H1 (cell line): ENCODE measurements at regions not wholly inside any gene's neighbourhood (a gene's known extent, or its start where the extent isn't known, plus 50 kb on each side); places are given as distances from the start of the nearest gene placed in this dataset.

Source experiments
- CTCF ChIA-PET: fragments of 300-600 bp; sonication (Branson Sonifier 250); formaldehyde crosslinking; loops from one replicate; lab custom pipeline; 2021; ENCODE audit not compliant: partially characterized antibody; lab: Charles Lee
- POLR2A ChIA-PET: fragments of 300-600 bp; sonication (Branson Sonifier 250); formaldehyde crosslinking; loops from one replicate; lab custom pipeline; 2021; ENCODE audit warnings: inconsistent platforms; ENCODE audit not compliant: partially characterized antibody; lab: Charles Lee
- DNase-seq, 2 experiments: peaks; one replicate each; pipeline versions ENCODE4 v3.0.0 to v3.0.0-alpha.2; 2010 to 2022; ENCODE audit warnings: low spot score in 2 of 2, low read depth in 1 of 2, mixed read lengths in 1 of 2
- FAIRE-seq: peaks from 2 replicates; lab custom pipeline; 2011; peaks lifted over from hg19 to GRCh38; lab: Jason Lieb, UNC
- H2AFZ ChIP-seq: 2 replicates; pipeline ENCODE4 v1.8.1; 2012; ENCODE audit warnings: low read length, inconsistent platforms
- H2AK5ac ChIP-seq: 2 replicates; pipeline ENCODE4 v1.6.1; 2013; ENCODE audit warnings: low read depth, low read length
- H2BK120ac ChIP-seq: replicated peaks from 2 replicates; pipeline ENCODE3; 2013; ENCODE audit warnings: low read depth, low read length, inconsistent platforms
- H2BK12ac ChIP-seq: 2 replicates; pipeline ENCODE4 v1.6.1; 2013; ENCODE audit warnings: low read depth, low read length
- H2BK15ac ChIP-seq: 2 replicates; pipeline ENCODE4 v1.6.1; 2013; ENCODE audit warnings: low read length
- H2BK20ac ChIP-seq: 2 replicates; pipeline ENCODE4 v1.6.1; 2013; ENCODE audit warnings: low read length
- H2BK5ac ChIP-seq: 2 replicates; pipeline ENCODE4 v1.6.1; 2013; ENCODE audit warnings: low read depth, low read length
- H3K14ac ChIP-seq: 2 replicates; pipeline ENCODE4 v1.6.1; 2013; ENCODE audit warnings: inconsistent platforms; ENCODE audit not compliant: insufficient read length
- H3K18ac ChIP-seq: 2 replicates; pipeline ENCODE4 v1.6.1; 2013; ENCODE audit warnings: low read length; ENCODE audit errors: extremely low read depth
- H3K23ac ChIP-seq: 2 replicates; pipeline ENCODE4 v1.6.1; 2013; ENCODE audit warnings: inconsistent platforms; ENCODE audit not compliant: insufficient read length
- H3K23me2 ChIP-seq: 2 replicates; pipeline ENCODE4 v1.6.1; 2013; ENCODE audit warnings: low read depth, low read length
- H3K27ac ChIP-seq: 2 replicates; pipeline ENCODE4 v1.6.1; 2011; ENCODE audit warnings: low read depth, low read length, inconsistent platforms
- H3K27me3 ChIP-seq, 4 experiments: replicated peaks in 1 of 4; 1 replicate in 1 of 4; 2 replicates in 3 of 4; pipeline versions ENCODE4 v1.6.1 to v1.8.1; 2011 to 2013; ENCODE audit warnings: low read length in 3 of 4, mild to moderate bottlenecking in 3 of 4, inconsistent platforms in 2 of 4, mixed read lengths in 2 of 4, moderate library complexity in 1 of 4; ENCODE audit not compliant: control insufficient read depth in 3 of 4, insufficient read depth in 3 of 4; ENCODE audit errors: extremely low read depth in 1 of 4
- H3K36me3 ChIP-seq, 4 experiments: 2 replicates each; pipeline versions ENCODE4 v1.6.1 to v1.8.1; 2011 to 2013; ENCODE audit warnings: mild to moderate bottlenecking in 4 of 4, low read length in 3 of 4, moderate library complexity in 2 of 4, control low read depth in 1 of 4, inconsistent platforms in 1 of 4; ENCODE audit not compliant: insufficient read depth in 4 of 4, control insufficient read depth in 2 of 4
- H3K4ac ChIP-seq: replicated peaks from 2 replicates; pipeline ENCODE3; 2013; ENCODE audit warnings: low read length, low read depth, mixed read lengths, inconsistent platforms; ENCODE audit not compliant: insufficient read length
- H3K4me1 ChIP-seq, 4 experiments: replicated peaks in 1 of 4; 1 replicate in 1 of 4; 2 replicates in 3 of 4; pipeline versions ENCODE4 v1.6.1 to v1.8.1; 2011 to 2013; ENCODE audit warnings: low read length in 3 of 4, inconsistent platforms in 2 of 4, mixed read lengths in 1 of 4; ENCODE audit not compliant: insufficient read depth in 4 of 4, control insufficient read depth in 3 of 4
- H3K4me2 ChIP-seq, 2 experiments: 2 replicates each; pipeline versions ENCODE4 v1.6.1 to v1.8.1; 2011 to 2013; ENCODE audit warnings: low read depth in 2 of 2, low read length in 2 of 2, control low read depth in 1 of 2, inconsistent platforms in 1 of 2, mild to moderate bottlenecking in 1 of 2; ENCODE audit not compliant: insufficient read depth in 1 of 2
- H3K4me3 ChIP-seq, 4 experiments: fragments of 200-600, 300-600 bp in 1 of 4; sonication (generic), shearing (Covaris generic), sonication (Bioruptor Twin) in 1 of 4; 2 replicates each; pipeline versions ENCODE4 v1.5.1 to v1.8.1; 2011 to 2016; ENCODE audit warnings: low read length in 4 of 4, low read depth in 3 of 4, control low read depth in 2 of 4, inconsistent platforms in 2 of 4, mild to moderate bottlenecking in 2 of 4, mixed read lengths in 1 of 4, moderate library complexity in 1 of 4; ENCODE audit not compliant: insufficient read depth in 2 of 4; ENCODE audit errors: extremely low read depth in 1 of 4
- H3K56ac ChIP-seq: replicated peaks from 2 replicates; pipeline ENCODE3; 2013; ENCODE audit warnings: low read depth, mild to moderate bottlenecking, mixed read lengths, low read length, inconsistent platforms; ENCODE audit not compliant: insufficient read length
- H3K79me1 ChIP-seq: 2 replicates; pipeline ENCODE4 v1.6.1; 2013; ENCODE audit warnings: low read depth, low read length, control low read depth
- H3K79me2 ChIP-seq, 2 experiments: 2 replicates each; pipeline versions ENCODE4 v1.6.1 to v1.8.1; 2012 to 2013; ENCODE audit warnings: low read length in 2 of 2, mild to moderate bottlenecking in 2 of 2, inconsistent platforms in 1 of 2; ENCODE audit not compliant: insufficient read depth in 2 of 2, control insufficient read depth in 1 of 2
- H3K9ac ChIP-seq, 4 experiments: replicated peaks in 1 of 4; 1 replicate in 1 of 4; 2 replicates in 3 of 4; pipeline versions ENCODE4 v1.6.1 to v1.8.1; 2011 to 2013; ENCODE audit warnings: low read depth in 3 of 4, low read length in 3 of 4, control low read depth in 2 of 4, mild to moderate bottlenecking in 2 of 4, moderate library complexity in 2 of 4, inconsistent platforms in 1 of 4; ENCODE audit errors: extremely low read depth in 1 of 4
- H3K9me3 ChIP-seq, 2 experiments: 2 replicates each; pipeline versions ENCODE4 v1.6.1 to v1.8.1; 2012 to 2013; ENCODE audit warnings: mild to moderate bottlenecking in 2 of 2, moderate library complexity in 2 of 2, control low read depth in 1 of 2, inconsistent platforms in 1 of 2, low read depth in 1 of 2, low read length in 1 of 2, mixed read lengths in 1 of 2; ENCODE audit not compliant: insufficient read depth in 2 of 2
- H4K20me1 ChIP-seq, 2 experiments: replicated peaks in 1 of 2; 2 replicates each; pipeline versions ENCODE3 to v1.8.1; 2011 to 2013; ENCODE audit warnings: inconsistent platforms in 2 of 2, low read length in 2 of 2, mild to moderate bottlenecking in 1 of 2; ENCODE audit not compliant: insufficient read depth in 2 of 2, control insufficient read depth in 1 of 2
- H4K5ac ChIP-seq: 2 replicates; pipeline ENCODE4 v1.6.1; 2013; ENCODE audit warnings: low read length, low read depth, mixed read lengths, inconsistent platforms; ENCODE audit not compliant: insufficient read length
- H4K8ac ChIP-seq: 2 replicates; pipeline ENCODE4 v1.8.0; 2013; ENCODE audit warnings: mild to moderate bottlenecking, moderate library complexity, low read length, inconsistent platforms; ENCODE audit not compliant: insufficient read depth; ENCODE audit errors: extremely low read depth
- H4K91ac ChIP-seq: replicated peaks from 2 replicates; pipeline ENCODE3; 2013; ENCODE audit warnings: low read length, mixed read lengths, inconsistent platforms; ENCODE audit not compliant: insufficient read length
- HDAC2 ChIP-seq, 2 experiments: fragments of 300-600 bp in 1 of 2; sonication (generic) in 1 of 2; IDR thresholded peaks; 2 replicates each; pipeline ENCODE4 v1.6.1; 2011 to 2012; ENCODE audit warnings: low read depth in 2 of 2, low read length in 2 of 2, mild to moderate bottlenecking in 2 of 2, moderate library complexity in 2 of 2, borderline replicate concordance in 1 of 2, inconsistent platforms in 1 of 2
- whole genome bisulfite sequencing, 2 experiments: shearing (Covaris generic) in 1 of 2; methylation state at CpG; one replicate each; pipeline versions ENCODE4 v1.1.6 to v1.1.7; 2013 to 2015; ENCODE audit warnings: low lambda C conversion rate in 2 of 2, mixed read lengths in 2 of 2, inconsistent platforms in 1 of 2, low coverage in 1 of 2, missing lambda C conversion rate in 1 of 2; ENCODE audit not compliant: insufficient replicate concordance in 2 of 2, insufficient coverage in 1 of 2, insufficient read length in 1 of 2; ENCODE audit errors: extremely low coverage in 1 of 2, missing lambda C conversion rate in 1 of 2; 5-methylcytosine and 5-hydroxymethylcytosine counted together

DNA sequence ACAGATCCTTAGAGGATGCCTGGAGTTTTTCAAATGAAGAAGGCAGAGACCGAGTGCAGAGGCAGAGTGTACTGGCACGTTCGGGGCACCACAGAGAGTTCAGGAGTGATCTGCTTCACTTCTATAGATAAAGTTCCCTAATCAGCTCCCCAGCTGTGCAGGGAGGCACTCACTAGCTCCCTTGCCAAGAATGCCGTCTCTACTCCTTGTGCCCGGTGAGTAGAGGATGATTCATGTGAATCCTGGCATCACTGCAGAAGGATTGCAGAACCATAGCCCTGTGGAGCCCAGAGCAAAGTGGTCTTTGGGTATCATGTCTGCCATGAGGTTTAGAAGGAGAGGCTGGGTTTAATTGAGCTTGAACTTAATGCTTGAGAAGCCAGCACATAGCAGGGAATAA lies 510.1 kb upstream of the RAB6C start:
- ChIA-PET CTCF (no interaction called here), POLR2A (no interaction called here)
- no peak for TF ChIP-seq HDAC2 (IDR thresholded peaks at IDR 0.05; ENCODE audit: borderline replicate concordance in 1 of 2, low read depth in 2 of 2, low read length in 2 of 2)
- no peak overlapping the region for H2BK12ac ChIP-seq
- no peaks in the 10 kb centered on the region for H3K27me3 ChIP-seq
- no peaks in the 10 kb centered on the region for H3K23me2 ChIP-seq
- H2BK20ac ChIP-seq = no peak overlapping the region
- H2BK120ac ChIP-seq = no peak overlapping the region
- no peaks in the 10 kb centered on the region for H3K79me1 ChIP-seq
- no peak overlapping the region for H4K5ac ChIP-seq
- no peak overlapping the region for H3K9ac ChIP-seq
- no peak for DNase-seq
- no peak overlapping the region for H3K23ac ChIP-seq
- no peaks in the 10 kb centered on the region for H3K4me1 ChIP-seq
- H3K18ac ChIP-seq = no peak overlapping the region
- no peak for FAIRE-seq
- no peaks in the 10 kb centered on the region for H3K79me2 ChIP-seq
- no peaks in the 10 kb centered on the region for H3K36me3 ChIP-seq
- no peak overlapping the region for H2AK5ac ChIP-seq
- H3K56ac ChIP-seq = no peak overlapping the region
- H3K27ac ChIP-seq = no peak overlapping the region
- no peak overlapping the region for H3K14ac ChIP-seq
- no peak overlapping the region for H2BK5ac ChIP-seq
- WGBS, 2 experiments = 89% methylated on average over 5 of the region's 5 CpGs; no CpG with 5 or more reads in 1 of the 2 experiments
- no peak overlapping the region for H3K4me3 ChIP-seq
- H3K4me2 ChIP-seq = no peak overlapping the region
- no peak overlapping the region for H3K4ac ChIP-seq
- no peak overlapping the region for H2BK15ac ChIP-seq
- H2AFZ ChIP-seq = no peak overlapping the region
- H4K8ac ChIP-seq = no peak overlapping the region
- H4K20me1 ChIP-seq = no peaks in the 10 kb centered on the region
- H4K91ac ChIP-seq = no peak overlapping the region
- peaks cover 0 to 10% of the 10 kb centered on the region in 2 experiments; a peak in 1 of 4 replicates for H3K9me3 ChIP-seq
